Activated CD8-positive, alpha-beta memory T cell treated with anti-CD3 and anti-CD28 coated beads, Interleukin-2, amount 10 ng/mL, durations not matched to agents 7 days and 5 days (primary cell): ENCODE measurements at regions not wholly inside any gene's neighbourhood (a gene's known extent, or its start where the extent isn't known, plus 50 kb on each side); places are given as distances from the start of the nearest gene placed in this dataset.

Source experiments
- ATAC-seq: fragments of 150-1000 bp; cut with Tn5 transposase; one replicate; pipeline ENCODE4 v1.10.0; 2021; ENCODE audit warnings: moderate library complexity
- CTCF ChIA-PET: fragments of 350-600 bp; sonication (Branson Sonifier 250); formaldehyde crosslinking; loops from one replicate; lab custom pipeline; 2021; ENCODE audit warnings: antibody characterized with exemption; lab: Charles Lee
- DNase-seq: peaks from one replicate; pipeline ENCODE4 v3.0.0-alpha.2; 2020
- H3K27ac Mint-ChIP-seq: one replicate; pipeline ENCODE4 v1.8.0; 2021; ENCODE audit warnings: mild to moderate bottlenecking, mixed read lengths
- H3K27me3 Mint-ChIP-seq: one replicate; pipeline ENCODE4 v1.8.0; 2021; ENCODE audit warnings: mixed read lengths
- H3K36me3 Mint-ChIP-seq: one replicate; pipeline ENCODE4 v1.8.0; 2021; ENCODE audit warnings: mild to moderate bottlenecking, mixed read lengths
- H3K4me1 Mint-ChIP-seq: one replicate; pipeline ENCODE4 v1.8.0; 2021; ENCODE audit warnings: mixed read lengths
- H3K4me3 Mint-ChIP-seq: one replicate; pipeline ENCODE4 v1.8.0; 2021; ENCODE audit warnings: mild to moderate bottlenecking, moderate library complexity, mixed read lengths
- H3K9me3 Mint-ChIP-seq: one replicate; pipeline ENCODE4 v1.8.0; 2022; ENCODE audit warnings: low read depth, mixed read lengths

DNA sequence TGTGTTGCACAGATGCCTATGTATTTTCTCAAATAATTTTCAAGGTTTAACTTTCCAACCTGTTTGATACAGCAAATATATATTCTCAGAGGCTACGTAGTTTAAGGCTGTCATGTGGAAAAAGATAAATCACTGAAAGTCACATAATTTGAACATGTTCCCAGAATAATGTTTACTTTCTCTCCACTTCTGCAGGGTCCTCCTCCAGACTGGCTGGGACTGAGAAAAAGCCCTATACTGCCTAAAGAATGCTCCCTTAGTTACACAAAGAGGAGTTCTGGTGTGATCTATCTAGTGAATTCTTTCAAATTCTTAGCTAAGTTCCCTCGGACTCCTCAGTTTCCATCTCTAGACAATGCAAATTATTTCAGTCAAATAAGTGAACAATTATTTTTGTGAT is 411.0 kb downstream of the C6orf118 start:
- H3K9me3 Mint-ChIP-seq = peaks cover 7% of the 10 kb centered on the region
- CTCF ChIA-PET = no interaction called here
- no peaks in the 10 kb centered on the region for H3K27me3 Mint-ChIP-seq
- no peak for ATAC-seq
- H3K4me3 Mint-ChIP-seq = no peak overlapping the region
- DNase-seq = no peak
- H3K27ac Mint-ChIP-seq = no peak overlapping the region
- no peaks in the 10 kb centered on the region for H3K4me1 Mint-ChIP-seq
- no peaks in the 10 kb centered on the region for H3K36me3 Mint-ChIP-seq

DNA sequence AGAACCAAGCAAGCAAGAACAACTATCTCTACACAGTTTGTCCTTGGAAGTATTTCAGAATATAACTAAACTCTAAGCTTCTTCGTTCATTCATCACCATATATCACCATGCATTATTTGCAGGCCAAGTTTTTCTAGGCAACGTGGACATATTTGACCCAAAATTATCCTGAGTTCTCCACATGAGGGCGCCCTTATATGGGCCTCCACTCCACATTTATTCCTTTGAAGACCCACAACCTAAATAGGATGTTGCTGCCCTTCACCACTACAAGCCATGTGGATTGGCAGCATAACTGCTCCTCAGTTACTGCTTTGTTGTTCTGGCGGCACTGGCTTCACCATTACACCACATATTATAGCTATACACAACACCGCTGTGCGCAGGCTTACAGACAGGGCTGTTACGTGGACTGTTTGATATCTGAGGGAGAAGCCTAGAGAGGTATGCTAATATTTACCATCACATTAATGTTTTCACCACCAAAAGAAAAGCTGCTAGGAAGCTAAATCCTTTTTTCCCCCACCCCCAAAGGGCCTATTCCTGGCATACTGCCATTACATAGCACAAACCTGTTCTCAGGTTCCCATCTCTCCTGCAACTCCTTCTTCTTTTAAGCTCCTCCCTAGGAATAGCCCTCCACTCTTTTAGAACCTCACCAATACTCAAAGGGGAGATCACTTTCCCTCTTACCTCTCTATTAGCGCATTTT is 411.7 kb downstream of the C6orf118 start:
- ATAC-seq = no peak
- Mint-ChIP-seq H3K4me1 (no peaks in the 10 kb centered on the region), H3K27ac (no peak overlapping the region)

DNA sequence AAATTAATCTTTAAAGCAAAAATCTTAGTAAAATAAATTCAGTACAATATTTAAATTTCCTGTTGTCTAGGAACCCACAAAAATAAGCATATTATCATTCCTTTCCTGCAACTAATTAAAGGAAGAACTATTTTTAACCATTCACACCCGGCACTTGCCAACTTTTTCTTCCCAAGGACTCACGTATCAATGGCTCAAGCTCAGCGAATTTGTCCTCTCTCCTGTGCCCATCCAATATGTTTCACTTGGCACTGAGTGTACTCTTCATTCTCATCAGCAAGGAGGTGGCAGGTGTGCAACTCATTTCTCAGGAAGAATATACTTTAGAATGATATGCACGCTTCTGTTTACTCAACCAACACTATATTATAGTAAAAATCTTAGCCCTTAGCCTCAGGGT is 419.4 kb downstream of the C6orf118 start:
- H3K27ac Mint-ChIP-seq = no peak overlapping the region
- ATAC-seq = no peak
- H3K27me3 Mint-ChIP-seq = no peaks in the 10 kb centered on the region
- H3K4me1 Mint-ChIP-seq = no peaks in the 10 kb centered on the region
- CTCF ChIA-PET = no interaction called here
- H3K36me3 Mint-ChIP-seq = no peaks in the 10 kb centered on the region
- no peak for DNase-seq
- H3K9me3 Mint-ChIP-seq = peaks cover 6% of the 10 kb centered on the region
- no peak overlapping the region for H3K4me3 Mint-ChIP-seq

More for the DNA sequence above, 411.7 kb downstream of the C6orf118 start:
- CTCF ChIA-PET = no interaction called here
- H3K4me3 Mint-ChIP-seq = no peak overlapping the region
- no peaks in the 10 kb centered on the region for H3K36me3 Mint-ChIP-seq
- no peak for DNase-seq
- no peaks in the 10 kb centered on the region for H3K27me3 Mint-ChIP-seq
- peaks cover 7% of the 10 kb centered on the region for H3K9me3 Mint-ChIP-seq

DNA sequence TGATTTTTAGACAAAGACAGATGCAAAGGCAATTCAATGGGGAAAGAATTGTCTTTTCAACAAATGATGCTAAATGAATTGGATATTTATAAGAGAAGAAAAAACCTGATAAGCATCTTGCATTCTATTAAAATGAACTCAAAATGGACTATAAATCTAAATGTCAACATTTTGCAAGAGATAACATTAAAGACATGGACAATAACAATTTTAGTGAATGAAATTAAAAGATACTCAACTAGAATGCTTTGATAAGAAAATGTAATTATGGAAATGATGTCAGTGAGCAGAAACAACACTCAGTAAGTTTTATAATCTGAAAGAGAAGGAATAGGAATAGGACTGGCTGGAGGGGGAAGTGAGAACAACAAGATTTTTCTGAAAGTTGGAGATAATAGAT is 421.7 kb downstream of the C6orf118 start:
- H3K27me3 Mint-ChIP-seq = no peaks in the 10 kb centered on the region
- CTCF ChIA-PET = no interaction called here
- H3K4me3 Mint-ChIP-seq = no peak overlapping the region
- no peak for DNase-seq
- no peak for ATAC-seq
- H3K9me3 Mint-ChIP-seq = peaks cover 3% of the 10 kb centered on the region
- no peaks in the 10 kb centered on the region for H3K36me3 Mint-ChIP-seq
- no peak overlapping the region for H3K27ac Mint-ChIP-seq
- no peaks in the 10 kb centered on the region for H3K4me1 Mint-ChIP-seq

DNA sequence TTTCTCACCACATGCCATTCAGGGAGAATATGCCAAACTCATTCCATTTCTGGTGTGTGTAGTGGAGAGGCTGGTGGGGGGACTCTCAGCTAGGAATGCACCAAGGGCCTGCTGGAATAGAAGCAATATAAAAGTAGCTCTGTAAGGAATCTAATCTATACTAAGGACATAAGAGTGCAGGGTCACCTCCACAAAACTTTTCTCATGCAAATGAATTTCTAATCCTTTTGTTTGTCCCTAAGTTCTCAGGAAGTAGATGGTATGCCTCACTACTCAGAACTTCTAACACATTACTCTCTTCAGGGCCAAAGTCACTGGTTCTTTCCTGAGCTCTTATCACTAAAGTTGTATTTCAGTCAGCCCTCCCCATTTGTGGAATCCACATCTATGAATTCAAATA is 427.2 kb downstream of the C6orf118 start:
- no peak for DNase-seq

DNA sequence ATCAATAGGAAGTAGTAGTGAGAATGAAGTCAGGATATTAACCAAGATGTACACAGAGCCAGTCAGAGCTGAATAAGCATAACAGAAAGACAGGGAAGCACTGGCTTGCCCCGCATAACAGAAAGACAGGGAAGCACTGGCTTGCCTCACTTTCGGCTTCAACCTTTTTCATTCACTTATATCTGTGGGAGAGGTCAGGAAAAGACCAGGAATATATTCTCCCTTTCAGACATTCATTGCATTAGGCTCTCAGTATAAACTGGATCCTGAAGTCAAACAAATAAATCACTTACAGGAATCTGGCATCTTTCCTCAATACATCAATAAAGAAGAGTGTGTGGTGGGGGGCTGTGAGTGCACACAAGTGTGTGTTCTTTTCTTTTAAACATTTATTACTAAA is 437.6 kb downstream of the C6orf118 start:
- no peaks in the 10 kb centered on the region for H3K36me3 Mint-ChIP-seq
- no peak overlapping the region for H3K27ac Mint-ChIP-seq
- DNase-seq (no peak), ATAC-seq (no peak)
- no peaks in the 10 kb centered on the region for H3K27me3 Mint-ChIP-seq
- no peaks in the 10 kb centered on the region for H3K4me1 Mint-ChIP-seq
- H3K4me3 Mint-ChIP-seq = no peak overlapping the region
- CTCF ChIA-PET = no interaction called here
- H3K9me3 Mint-ChIP-seq = no peaks in the 10 kb centered on the region

More for the DNA sequence above, 427.2 kb downstream of the C6orf118 start:
- Mint-ChIP-seq H3K27ac (no peak overlapping the region), H3K36me3 (no peaks in the 10 kb centered on the region), H3K27me3 (no peaks in the 10 kb centered on the region), H3K9me3 (peaks cover 3% of the 10 kb centered on the region), H3K4me3 (no peak overlapping the region), H3K4me1 (no peaks in the 10 kb centered on the region)
- CTCF ChIA-PET = no interaction called here
- no peak for ATAC-seq

DNA sequence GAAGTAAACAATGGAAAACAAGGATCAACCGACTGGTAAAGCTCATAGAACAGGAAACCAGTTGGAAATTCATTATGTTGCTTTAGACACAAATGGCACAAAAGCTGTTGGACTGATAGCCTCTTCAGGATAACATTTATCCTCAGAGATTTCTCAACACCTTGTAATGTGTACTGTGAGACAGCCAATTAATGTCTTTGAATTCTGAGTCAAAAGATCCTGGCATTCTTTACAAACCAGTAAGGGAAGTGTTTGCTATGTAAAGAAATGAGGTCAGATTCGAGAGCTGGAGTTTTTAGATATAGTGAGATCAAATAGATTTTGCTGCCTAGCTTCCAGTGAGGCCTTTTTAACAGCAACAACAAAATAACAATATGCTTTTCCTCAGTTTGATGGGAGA is 439.2 kb downstream of the C6orf118 start:
- no peaks in the 10 kb centered on the region for H3K9me3 Mint-ChIP-seq
- CTCF ChIA-PET = no interaction called here
- no peaks in the 10 kb centered on the region for H3K27me3 Mint-ChIP-seq
- no peak overlapping the region for H3K4me3 Mint-ChIP-seq
- no peaks in the 10 kb centered on the region for H3K36me3 Mint-ChIP-seq
- ATAC-seq (no peak), DNase-seq (no peak)
- H3K27ac Mint-ChIP-seq = no peak overlapping the region
- H3K4me1 Mint-ChIP-seq = no peaks in the 10 kb centered on the region

DNA sequence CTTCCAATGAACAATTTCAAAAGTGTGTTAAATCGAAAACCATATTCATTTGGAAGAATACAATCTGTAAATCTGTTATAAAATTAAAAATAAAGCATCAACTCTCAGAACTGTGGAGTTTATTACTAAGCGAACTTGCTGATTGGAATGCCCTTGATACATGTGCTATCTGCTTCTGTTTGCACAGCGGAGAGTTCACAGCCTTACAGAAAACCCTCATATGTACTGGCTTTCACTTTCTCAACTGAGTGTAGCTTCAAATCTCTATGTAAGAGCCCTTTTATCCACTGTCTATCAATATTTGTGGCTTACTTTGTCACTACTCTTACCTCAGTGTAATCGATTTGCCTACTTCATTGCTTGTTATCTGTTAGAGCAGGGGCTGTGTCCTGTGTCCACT is 447.4 kb downstream of the C6orf118 start:
- Mint-ChIP-seq H3K36me3 (no peaks in the 10 kb centered on the region), H3K9me3 (peaks cover 5% of the 10 kb centered on the region), H3K4me1 (no peaks in the 10 kb centered on the region), H3K4me3 (no peak overlapping the region), H3K27me3 (no peaks in the 10 kb centered on the region), H3K27ac (no peak overlapping the region)
- ATAC-seq (no peak), DNase-seq (no peak)
- CTCF ChIA-PET = no interaction called here

DNA sequence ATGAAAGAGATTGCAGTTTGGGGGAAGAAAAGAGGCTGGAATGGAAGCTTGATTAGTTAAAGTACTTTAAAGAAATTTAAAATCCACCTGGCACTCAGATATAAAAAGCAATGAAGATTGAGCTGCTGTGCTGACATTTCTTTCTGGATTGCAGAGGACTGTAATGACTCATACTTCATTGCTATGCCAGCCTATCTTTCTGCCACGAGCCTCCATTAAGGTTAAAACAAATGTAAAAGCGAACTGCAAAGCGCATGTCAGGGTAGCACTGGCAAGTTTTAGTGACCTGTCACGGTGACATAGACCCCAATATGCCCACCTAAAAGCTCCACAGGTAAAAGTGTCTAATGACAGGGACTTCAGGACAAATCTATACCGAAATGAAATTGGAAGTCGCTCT is 449.6 kb downstream of the C6orf118 start:
- DNase-seq = no peak
- Mint-ChIP-seq H3K9me3 (peaks cover 5% of the 10 kb centered on the region), H3K4me1 (no peaks in the 10 kb centered on the region), H3K27ac (no peak overlapping the region), H3K36me3 (no peaks in the 10 kb centered on the region), H3K4me3 (no peak overlapping the region), H3K27me3 (no peaks in the 10 kb centered on the region)
- CTCF ChIA-PET = no interaction called here
- ATAC-seq = no peak

DNA sequence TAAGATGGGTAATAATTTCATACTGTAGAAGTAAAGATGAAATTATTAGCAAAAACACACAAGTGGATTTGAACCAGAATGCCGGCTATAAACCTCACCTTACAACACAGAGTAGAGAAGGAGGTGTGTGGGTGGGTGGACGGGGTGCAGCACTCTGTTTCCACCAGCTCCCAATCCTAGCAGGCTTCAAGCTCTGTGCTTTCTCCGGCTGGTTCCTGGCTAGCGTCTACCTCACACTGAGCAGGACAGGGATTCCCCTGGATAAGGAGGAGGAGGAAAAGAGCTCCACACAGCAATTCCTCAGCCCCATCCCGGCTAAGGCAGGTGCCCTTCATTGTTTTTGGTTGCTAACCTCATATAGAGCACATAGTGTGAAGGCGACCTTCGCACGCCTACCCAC is 453.3 kb downstream of the C6orf118 start:
- Mint-ChIP-seq H3K36me3 (no peaks in the 10 kb centered on the region), H3K4me1 (no peaks in the 10 kb centered on the region), H3K9me3 (no peaks in the 10 kb centered on the region), H3K4me3 (no peak overlapping the region), H3K27me3 (no peaks in the 10 kb centered on the region), H3K27ac (no peak overlapping the region)
- CTCF ChIA-PET = no interaction called here
- DNase-seq (no peak), ATAC-seq (no peak)

DNA sequence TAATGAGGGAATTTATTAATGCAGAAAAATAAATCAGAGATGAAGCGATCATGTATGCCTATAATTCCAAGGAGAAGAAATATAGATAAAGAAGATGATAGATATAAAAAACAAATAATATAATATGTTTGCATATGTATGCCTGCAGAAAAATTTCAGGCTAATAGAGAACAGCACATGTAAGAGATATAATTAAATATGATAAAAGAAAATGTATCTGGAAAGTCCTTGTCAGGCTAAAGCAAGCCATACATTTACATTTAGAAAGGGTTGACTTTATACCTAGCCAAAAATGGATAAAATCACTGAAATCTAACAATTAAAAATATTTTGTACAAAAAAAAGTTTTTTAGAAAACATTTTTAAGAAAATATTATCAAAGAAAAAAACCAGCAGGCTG is 454.1 kb downstream of the C6orf118 start:
- Mint-ChIP-seq H3K4me1 (no peaks in the 10 kb centered on the region), H3K27me3 (no peaks in the 10 kb centered on the region), H3K4me3 (no peak overlapping the region), H3K36me3 (no peaks in the 10 kb centered on the region), H3K27ac (no peak overlapping the region), H3K9me3 (no peaks in the 10 kb centered on the region)
- DNase-seq (no peak), ATAC-seq (no peak)
- CTCF ChIA-PET = no interaction called here

DNA sequence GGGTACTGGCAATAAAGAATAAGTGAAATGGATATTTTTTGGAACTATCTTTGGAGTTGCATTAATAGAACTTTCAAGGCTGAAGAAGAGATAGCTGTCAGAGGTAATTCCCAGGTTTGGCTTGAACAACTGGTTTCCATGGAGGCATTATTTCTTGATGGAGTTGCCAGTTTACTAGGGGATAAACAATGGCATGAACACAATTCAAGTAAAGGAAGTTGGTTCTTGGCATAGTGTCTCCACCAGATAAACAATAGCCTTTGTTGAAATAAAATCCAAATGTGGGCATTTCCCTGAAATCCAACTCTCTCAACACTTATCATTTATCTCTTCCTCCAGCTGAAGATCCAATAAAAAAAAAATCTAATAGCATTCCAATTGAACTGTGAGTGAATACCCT is 454.9 kb downstream of the C6orf118 start:
- DNase-seq (no peak), ATAC-seq (no peak)
- H3K27ac Mint-ChIP-seq = no peak overlapping the region
- H3K4me3 Mint-ChIP-seq = no peak overlapping the region
- no peaks in the 10 kb centered on the region for H3K27me3 Mint-ChIP-seq
- CTCF ChIA-PET = no interaction called here
- peaks cover 2% of the 10 kb centered on the region for H3K9me3 Mint-ChIP-seq
- H3K36me3 Mint-ChIP-seq = no peaks in the 10 kb centered on the region
- H3K4me1 Mint-ChIP-seq = no peaks in the 10 kb centered on the region

DNA sequence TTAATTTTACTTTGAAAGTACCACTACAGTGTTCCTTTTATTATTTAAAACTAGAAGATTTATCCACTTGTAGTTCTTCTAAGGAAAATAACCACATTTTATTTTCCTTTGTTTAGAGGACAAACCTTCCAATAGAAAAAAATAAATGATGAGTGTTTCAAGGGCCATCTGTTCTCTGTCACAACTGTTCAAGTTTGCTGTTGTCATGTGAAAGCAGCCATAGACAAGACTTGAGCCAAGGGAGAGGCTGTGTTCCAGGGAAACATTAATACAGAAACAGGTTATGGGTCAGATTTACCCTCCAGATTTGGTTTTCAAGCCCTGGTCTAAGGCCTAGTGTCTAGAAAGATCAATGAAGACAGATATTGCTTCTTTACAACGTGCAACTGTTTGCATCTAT is 463.6 kb downstream of the C6orf118 start:
- CTCF ChIA-PET = no interaction called here

DNA sequence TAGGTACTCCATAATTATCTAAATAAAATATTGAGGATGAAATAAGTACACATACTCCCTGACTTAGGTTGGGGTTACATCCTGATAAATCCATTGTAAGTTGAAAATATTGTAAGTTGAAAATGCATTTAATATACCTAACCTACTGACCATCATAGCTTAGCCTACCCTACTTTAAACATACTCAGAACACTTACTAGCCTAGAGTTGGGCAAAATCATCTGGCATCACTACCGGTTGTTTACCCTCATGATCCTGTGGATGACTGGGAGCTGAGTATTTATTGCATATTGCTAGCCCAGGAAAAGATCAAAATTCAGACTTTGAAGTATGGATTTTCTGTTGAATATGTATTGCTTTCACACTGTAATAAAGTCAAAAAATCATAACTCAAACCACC is 467.3 kb downstream of the C6orf118 start:
- H3K36me3 Mint-ChIP-seq = no peaks in the 10 kb centered on the region
- ATAC-seq (no peak), DNase-seq (no peak)
- H3K4me3 Mint-ChIP-seq = no peak overlapping the region
- no peaks in the 10 kb centered on the region for H3K27me3 Mint-ChIP-seq
- H3K9me3 Mint-ChIP-seq = peaks cover 7% of the 10 kb centered on the region
- CTCF ChIA-PET = interaction anchor here (1.1 kb wide), 1 partner anchor 15 kb away, joined by 3 read pairs; no protein-coding TSS in a partner anchor
- H3K27ac Mint-ChIP-seq = no peak overlapping the region
- no peaks in the 10 kb centered on the region for H3K4me1 Mint-ChIP-seq

More for the DNA sequence above, 463.6 kb downstream of the C6orf118 start:
- Mint-ChIP-seq H3K9me3 (peaks cover 11% of the 10 kb centered on the region), H3K27ac (no peak overlapping the region), H3K27me3 (no peaks in the 10 kb centered on the region), H3K4me3 (no peak overlapping the region), H3K36me3 (no peaks in the 10 kb centered on the region), H3K4me1 (no peaks in the 10 kb centered on the region)
- ATAC-seq (no peak), DNase-seq (no peak)
